Ishikawa (cell line): ENCODE measurements at regions not wholly inside any gene's neighbourhood (a gene's known extent, or its start where the extent isn't known, plus 50 kb on each side); places are given as distances from the start of the nearest gene placed in this dataset.

Experiments used
- CEBPB ChIP-seq: IDR thresholded peaks from 2 replicates; pipeline ENCODE4 v1.6.1; 2012
- CREB1 ChIP-seq: IDR thresholded peaks from 2 replicates; pipeline ENCODE4 v1.6.1; 2012; ENCODE audit warnings: low read depth
- EGR1 ChIP-seq: IDR thresholded peaks from 2 replicates; pipeline ENCODE4 v1.6.1; 2012
- EP300 ChIP-seq: IDR thresholded peaks from 2 replicates; pipeline ENCODE4 v1.6.1; 2012; ENCODE audit warnings: borderline replicate concordance
- FOXM1 ChIP-seq: IDR thresholded peaks from 2 replicates; pipeline ENCODE4 v1.6.1; 2012; ENCODE audit warnings: low read depth, borderline replicate concordance
- NFIC ChIP-seq: IDR thresholded peaks from 2 replicates; pipeline ENCODE4 v1.6.1; 2012
- RAD21 ChIP-seq: IDR thresholded peaks from 2 replicates; pipeline ENCODE4 v1.6.1; 2012; ENCODE audit warnings: low read depth
- TAF1 ChIP-seq: IDR thresholded peaks from 2 replicates; pipeline ENCODE4 v1.6.1; 2012; ENCODE audit warnings: low read depth, mild to moderate bottlenecking
- TCF12 ChIP-seq: IDR thresholded peaks from 2 replicates; pipeline ENCODE4 v1.6.1; 2012; ENCODE audit warnings: low read depth
- TEAD4 ChIP-seq: IDR thresholded peaks from 2 replicates; pipeline ENCODE4 v1.6.1; 2012
- YY1 ChIP-seq: IDR thresholded peaks from 2 replicates; pipeline ENCODE4 v1.6.1; 2012; ENCODE audit warnings: low read depth
- ZBTB7A ChIP-seq: IDR thresholded peaks from 2 replicates; pipeline ENCODE4 v1.6.1; 2012; ENCODE audit warnings: low read depth
- TF ChIP-seq, protein P1 (sequence below): IDR thresholded peaks from 2 replicates; pipeline ENCODE4 v1.6.1; 2012
- TF ChIP-seq, protein P2 (sequence below): IDR thresholded peaks from 2 replicates; pipeline ENCODE4 v1.6.1; 2012; ENCODE audit warnings: low read depth, mild to moderate bottlenecking
- TF ChIP-seq, protein P3 (sequence below): IDR thresholded peaks from 2 replicates; pipeline ENCODE4 v1.6.1; 2012

DNA sequence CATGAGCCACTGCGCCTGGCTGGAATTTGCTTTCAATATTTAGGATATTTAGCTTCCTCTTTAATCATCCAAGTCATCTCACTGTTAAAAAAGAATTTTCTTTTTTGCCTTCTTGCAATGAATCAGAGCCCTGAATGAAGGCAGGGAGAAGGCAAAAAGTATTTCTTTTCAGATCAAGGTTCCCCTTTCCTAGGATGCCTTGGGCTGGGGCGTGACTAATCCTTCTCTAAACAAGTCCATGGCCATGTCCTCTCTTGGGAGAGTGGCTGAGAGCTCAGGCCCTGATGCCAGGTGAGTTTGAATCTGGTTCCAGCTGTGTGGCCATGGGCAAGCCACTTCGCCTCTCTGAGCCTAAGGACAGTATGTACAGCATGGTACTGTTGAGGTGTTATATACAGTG lies 84.8 kb upstream of the NEURL1B start:
- TF ChIP-seq TAF1 (no peak), NFIC (no peak), CREB1 (no peak), EGR1 (no peak), TCF12 (no peak), ZBTB7A (no peak), CEBPB (no peak)

DNA sequence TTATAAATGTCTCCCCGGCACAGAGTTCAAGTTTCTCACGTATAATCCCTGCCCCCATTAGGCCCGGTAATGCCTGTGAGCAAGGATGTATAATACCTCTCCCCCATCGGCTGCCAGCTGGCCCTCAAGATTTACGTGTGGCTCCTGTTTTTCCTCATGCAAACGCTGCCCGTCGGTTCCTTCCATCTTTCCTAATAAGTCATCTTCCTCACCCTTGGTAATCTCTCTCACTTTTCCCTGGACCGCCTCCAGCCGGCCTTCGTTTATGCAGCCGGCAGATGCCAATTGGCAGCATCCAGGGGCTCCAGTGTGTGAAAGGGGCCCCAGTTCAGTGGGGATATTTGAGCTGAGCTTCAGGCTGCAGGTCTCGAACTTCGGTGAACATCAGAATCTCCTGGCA lies 86.5 kb upstream of the NEURL1B start:
- TF ChIP-seq TEAD4 (no peak), TAF1 (no peak), CEBPB (no peak), EGR1 (no peak), TCF12 (no peak), RAD21 (no peak), FOXM1 (no peak), EP300 (no peak), ZBTB7A (no peak), NFIC (no peak)
- TF ChIP-seq, protein P1, sequence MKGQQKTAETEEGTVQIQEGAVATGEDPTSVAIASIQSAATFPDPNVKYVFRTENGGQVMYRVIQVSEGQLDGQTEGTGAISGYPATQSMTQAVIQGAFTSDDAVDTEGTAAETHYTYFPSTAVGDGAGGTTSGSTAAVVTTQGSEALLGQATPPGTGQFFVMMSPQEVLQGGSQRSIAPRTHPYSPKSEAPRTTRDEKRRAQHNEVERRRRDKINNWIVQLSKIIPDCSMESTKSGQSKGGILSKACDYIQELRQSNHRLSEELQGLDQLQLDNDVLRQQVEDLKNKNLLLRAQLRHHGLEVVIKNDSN: no peak
- TF ChIP-seq, protein P2, sequence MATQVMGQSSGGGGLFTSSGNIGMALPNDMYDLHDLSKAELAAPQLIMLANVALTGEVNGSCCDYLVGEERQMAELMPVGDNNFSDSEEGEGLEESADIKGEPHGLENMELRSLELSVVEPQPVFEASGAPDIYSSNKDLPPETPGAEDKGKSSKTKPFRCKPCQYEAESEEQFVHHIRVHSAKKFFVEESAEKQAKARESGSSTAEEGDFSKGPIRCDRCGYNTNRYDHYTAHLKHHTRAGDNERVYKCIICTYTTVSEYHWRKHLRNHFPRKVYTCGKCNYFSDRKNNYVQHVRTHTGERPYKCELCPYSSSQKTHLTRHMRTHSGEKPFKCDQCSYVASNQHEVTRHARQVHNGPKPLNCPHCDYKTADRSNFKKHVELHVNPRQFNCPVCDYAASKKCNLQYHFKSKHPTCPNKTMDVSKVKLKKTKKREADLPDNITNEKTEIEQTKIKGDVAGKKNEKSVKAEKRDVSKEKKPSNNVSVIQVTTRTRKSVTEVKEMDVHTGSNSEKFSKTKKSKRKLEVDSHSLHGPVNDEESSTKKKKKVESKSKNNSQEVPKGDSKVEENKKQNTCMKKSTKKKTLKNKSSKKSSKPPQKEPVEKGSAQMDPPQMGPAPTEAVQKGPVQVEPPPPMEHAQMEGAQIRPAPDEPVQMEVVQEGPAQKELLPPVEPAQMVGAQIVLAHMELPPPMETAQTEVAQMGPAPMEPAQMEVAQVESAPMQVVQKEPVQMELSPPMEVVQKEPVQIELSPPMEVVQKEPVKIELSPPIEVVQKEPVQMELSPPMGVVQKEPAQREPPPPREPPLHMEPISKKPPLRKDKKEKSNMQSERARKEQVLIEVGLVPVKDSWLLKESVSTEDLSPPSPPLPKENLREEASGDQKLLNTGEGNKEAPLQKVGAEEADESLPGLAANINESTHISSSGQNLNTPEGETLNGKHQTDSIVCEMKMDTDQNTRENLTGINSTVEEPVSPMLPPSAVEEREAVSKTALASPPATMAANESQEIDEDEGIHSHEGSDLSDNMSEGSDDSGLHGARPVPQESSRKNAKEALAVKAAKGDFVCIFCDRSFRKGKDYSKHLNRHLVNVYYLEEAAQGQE: no peak

DNA sequence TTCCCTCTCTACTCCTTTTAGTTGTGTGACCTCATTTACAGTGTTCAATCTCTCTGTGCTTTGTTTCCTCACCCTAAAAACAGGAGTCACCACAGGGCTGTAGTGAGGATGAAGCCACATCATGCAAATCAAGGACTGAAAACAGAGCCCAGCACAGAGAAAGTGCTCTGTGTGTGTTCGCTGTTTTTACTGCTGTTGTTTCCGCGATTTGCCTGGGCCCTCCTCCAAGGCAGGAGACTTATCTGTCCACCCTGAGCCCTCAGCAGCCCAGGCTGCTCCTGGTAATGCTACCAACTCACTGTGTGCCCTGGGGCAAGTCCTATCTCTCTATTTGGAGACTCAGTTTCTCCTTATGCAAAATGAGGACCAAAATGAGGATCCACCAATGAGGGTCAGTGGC lies 87.2 kb upstream of the NEURL1B start:
- TF ChIP-seq ZBTB7A (no peak), YY1 (no peak), EGR1 (no peak)
- TF ChIP-seq, protein P1: no peak

DNA sequence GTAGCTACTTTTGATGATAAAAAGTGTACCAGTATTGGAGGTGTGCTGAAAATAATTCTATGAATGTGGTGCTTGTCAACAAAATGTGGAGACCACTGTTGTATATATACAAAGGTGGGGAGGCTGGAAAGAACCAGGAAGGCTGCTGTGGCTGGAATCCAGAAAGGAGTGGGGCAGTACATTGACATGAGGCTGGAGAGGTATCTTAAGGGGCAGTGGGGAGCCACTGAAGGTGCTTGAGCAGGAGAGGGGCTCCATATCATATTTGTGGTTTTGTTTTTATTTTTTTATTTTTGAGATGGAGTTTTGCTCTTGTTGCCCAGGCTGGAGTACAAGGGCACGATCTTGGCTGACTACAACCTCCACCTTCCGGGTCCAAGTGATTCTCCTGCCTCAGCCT lies 87.9 kb upstream of the NEURL1B start:
- TF ChIP-seq FOXM1 (no peak), ZBTB7A (no peak), TEAD4 (no peak), YY1 (no peak), EGR1 (no peak), CREB1 (no peak)
- TF ChIP-seq, protein P1: no peak

DNA sequence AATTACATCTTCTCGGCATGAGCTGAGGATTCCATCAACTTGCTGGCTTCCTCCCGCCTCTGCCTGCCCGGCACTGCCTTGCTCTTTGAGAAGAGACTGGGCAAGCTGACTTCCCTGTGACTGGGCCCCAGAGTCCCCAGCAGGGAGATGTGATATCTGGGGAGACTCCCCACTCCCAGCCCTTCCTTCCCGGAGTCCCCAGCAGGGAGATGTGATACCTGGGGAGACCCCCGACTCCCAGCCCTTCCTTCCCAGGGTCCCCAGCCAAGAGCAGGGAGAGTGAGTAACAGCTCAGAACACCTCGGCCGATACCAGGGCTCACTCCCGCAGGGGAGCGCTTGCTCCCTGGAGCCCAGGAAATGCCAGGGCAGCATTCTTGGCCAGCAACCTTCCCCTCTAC lies 90.1 kb upstream of the NEURL1B start:
- TF ChIP-seq, protein P2: no peak
- TF ChIP-seq FOXM1 (no peak), RAD21 (no peak), TCF12 (no peak), NFIC (no peak), ZBTB7A (no peak), TAF1 (no peak), TEAD4 (no peak), YY1 (no peak), CREB1 (no peak), CEBPB (no peak), EGR1 (no peak), EP300 (no peak)
- TF ChIP-seq, protein P3, sequence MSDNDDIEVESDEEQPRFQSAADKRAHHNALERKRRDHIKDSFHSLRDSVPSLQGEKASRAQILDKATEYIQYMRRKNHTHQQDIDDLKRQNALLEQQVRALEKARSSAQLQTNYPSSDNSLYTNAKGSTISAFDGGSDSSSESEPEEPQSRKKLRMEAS: no peak
- TF ChIP-seq, protein P1: no peak

DNA sequence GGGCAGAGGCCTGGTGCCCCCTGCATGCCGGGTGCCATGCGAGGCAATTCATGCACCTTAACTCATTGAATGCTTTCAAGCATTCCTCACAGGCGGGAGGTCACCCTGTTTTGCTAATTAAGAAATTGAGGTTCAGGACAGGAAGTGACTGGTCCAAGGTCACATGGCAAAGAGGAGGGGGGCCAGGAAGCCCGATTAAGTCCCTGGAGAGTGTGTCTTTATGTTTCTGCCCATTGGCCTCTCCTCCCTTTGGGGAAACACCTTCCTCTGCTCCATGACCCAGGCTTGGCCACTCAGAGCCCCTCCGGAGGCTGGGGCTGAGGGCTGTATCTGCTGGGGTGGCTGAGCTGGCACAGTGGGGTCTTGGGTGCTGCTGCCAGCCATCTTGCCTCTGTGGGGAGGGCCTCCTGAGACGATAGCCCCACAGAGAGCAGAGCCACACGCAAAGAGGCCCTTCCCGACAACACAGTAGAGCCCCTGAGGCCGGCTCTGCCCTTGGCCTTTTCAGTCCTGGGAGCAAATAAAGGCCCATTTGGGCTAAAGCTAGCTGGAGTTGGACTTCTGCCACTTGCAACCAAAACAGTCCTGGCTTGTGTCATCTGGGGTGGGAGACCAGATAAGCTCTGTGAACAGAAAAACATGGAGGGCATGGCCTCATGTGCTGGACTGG lies 90.8 kb upstream of the NEURL1B start:
- TF ChIP-seq, protein P2: no peak
